DOHH2 (cell line): ENCODE measurements at regions not wholly inside any gene's neighbourhood (a gene's known extent, or its start where the extent isn't known, plus 50 kb on each side); places are given as distances from the start of the nearest gene placed in this dataset.

Experiments used
- H3F3A ChIP-seq: fragments of 200-600 bp; sonication (generic), shearing (Covaris generic); 2 replicates; pipeline ENCODE4 v1.6.0; 2016; ENCODE audit warnings: antibody characterized with exemption, mild to moderate bottlenecking; ENCODE audit not compliant: control insufficient read depth, insufficient read depth
- H3K27ac ChIP-seq: fragments of 200-600 bp; sonication (generic); 2 replicates; pipeline ENCODE4 v1.5.1; 2014; ENCODE audit warnings: low read depth, mild to moderate bottlenecking, low read length, moderate library complexity
- H3K27me3 ChIP-seq: fragments of 200-600 bp; sonication (generic); 2 replicates; pipeline ENCODE4 v1.6.1; 2014; ENCODE audit warnings: mild to moderate bottlenecking, low read length, mixed read lengths; ENCODE audit not compliant: control insufficient read depth
- H3K36me3 ChIP-seq: fragments of 200-600 bp; sonication (generic); 2 replicates; pipeline ENCODE4 v1.6.1; 2014; ENCODE audit warnings: mild to moderate bottlenecking, low read length, moderate library complexity, mixed read lengths; ENCODE audit not compliant: control insufficient read depth
- H3K4me1 ChIP-seq: fragments of 200-600 bp; sonication (generic); 2 replicates; pipeline ENCODE4 v1.6.1; 2014; ENCODE audit warnings: mild to moderate bottlenecking, low read length, mixed read lengths; ENCODE audit not compliant: control insufficient read depth
- H3K4me2 ChIP-seq: fragments of 200-600 bp; sonication (generic); 2 replicates; pipeline ENCODE4 v1.6.0; 2014; ENCODE audit warnings: mild to moderate bottlenecking, low read length, moderate library complexity
- H3K4me3 ChIP-seq: fragments of 200-600 bp; sonication (generic); 2 replicates; pipeline ENCODE4 v1.5.1; 2014; ENCODE audit warnings: mild to moderate bottlenecking, low read length, mixed read lengths
- H3K79me2 ChIP-seq: fragments of 200-600 bp; sonication (generic); 2 replicates; pipeline ENCODE4 v1.6.1; 2014; ENCODE audit warnings: mild to moderate bottlenecking, low read length, mixed read lengths; ENCODE audit not compliant: control insufficient read depth
- H3K9me2 ChIP-seq: fragments of 200-600 bp; sonication (generic); replicated peaks from 2 replicates; pipeline ENCODE4 v1.6.1; 2014; ENCODE audit warnings: mild to moderate bottlenecking, low read length, mixed read lengths; ENCODE audit not compliant: control insufficient read depth
- H3K9me3 ChIP-seq: fragments of 200-600 bp; sonication (generic); 2 replicates; pipeline ENCODE4 v1.6.1; 2014; ENCODE audit warnings: antibody characterized with exemption, low read length, mixed read lengths; ENCODE audit not compliant: control insufficient read depth, insufficient read depth
- H4K20me1 ChIP-seq: fragments of 200-600 bp; sonication (generic); 2 replicates; pipeline ENCODE4 v1.6.0; 2014; ENCODE audit warnings: low read depth, mild to moderate bottlenecking, antibody characterized with exemption, low read length, moderate library complexity; ENCODE audit not compliant: control insufficient read depth, insufficient read depth
- EZH2phosphoT487 ChIP-seq: fragments of 200-600 bp; sonication (generic); IDR thresholded peaks from 2 replicates; pipeline ENCODE4 v1.6.1; 2017; ENCODE audit warnings: borderline replicate concordance, mild to moderate bottlenecking, antibody characterized with exemption, low read length, moderate library complexity, mixed read lengths
- TF ChIP-seq, protein P1 (sequence below): fragments of 200-600 bp; sonication (generic); IDR thresholded peaks from one replicate; pipeline ENCODE4 v1.5.1; 2014; ENCODE audit warnings: antibody characterized with exemption, mild to moderate bottlenecking, low read depth, low read length; ENCODE audit not compliant: poor library complexity, severe bottlenecking

DNA sequence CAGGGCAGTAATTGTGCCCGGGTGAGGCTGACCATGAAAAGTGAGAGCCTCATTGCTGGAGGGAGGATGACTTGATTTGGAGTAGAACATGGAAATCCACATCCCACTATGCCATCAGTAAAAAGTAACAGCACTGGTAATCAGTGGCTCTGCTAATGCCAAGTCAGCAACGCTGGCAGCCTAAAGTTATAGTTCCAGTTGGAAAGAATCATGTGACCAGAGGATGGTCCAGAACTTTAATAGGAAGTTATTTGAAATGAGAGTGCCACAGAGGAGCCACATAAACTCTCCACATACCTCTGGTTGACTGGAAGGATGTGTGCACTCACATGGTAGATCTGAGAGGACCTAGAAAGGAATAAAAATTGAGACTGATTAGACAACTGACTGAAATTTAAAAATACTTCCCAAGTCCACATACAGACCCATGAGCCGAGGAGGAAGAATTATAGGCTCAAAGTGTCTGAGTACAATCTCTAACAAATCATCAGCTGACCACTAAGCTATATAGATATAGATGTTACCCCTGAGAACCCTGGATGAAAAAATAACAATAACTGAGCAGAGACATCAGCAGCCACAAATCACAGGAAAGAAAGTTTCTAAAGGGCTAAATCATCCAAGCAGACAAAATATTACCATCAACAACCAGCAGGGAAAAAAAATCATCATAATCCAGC lies 346.8 kb downstream of the STK39 start:
- H3K9me3 ChIP-seq: no peaks in the 10 kb centered on the region
- no peak overlapping the region for H3K27ac ChIP-seq
- no peaks in the 10 kb centered on the region for H3K27me3 ChIP-seq
- H4K20me1 ChIP-seq: no peaks in the 10 kb centered on the region
- H3F3A ChIP-seq: no peaks in the 10 kb centered on the region
- H3K9me2 ChIP-seq: no peaks in the 10 kb centered on the region
- H3K36me3 ChIP-seq: no peaks in the 10 kb centered on the region
- no peaks in the 10 kb centered on the region for H3K79me2 ChIP-seq
- TF ChIP-seq, protein P1, sequence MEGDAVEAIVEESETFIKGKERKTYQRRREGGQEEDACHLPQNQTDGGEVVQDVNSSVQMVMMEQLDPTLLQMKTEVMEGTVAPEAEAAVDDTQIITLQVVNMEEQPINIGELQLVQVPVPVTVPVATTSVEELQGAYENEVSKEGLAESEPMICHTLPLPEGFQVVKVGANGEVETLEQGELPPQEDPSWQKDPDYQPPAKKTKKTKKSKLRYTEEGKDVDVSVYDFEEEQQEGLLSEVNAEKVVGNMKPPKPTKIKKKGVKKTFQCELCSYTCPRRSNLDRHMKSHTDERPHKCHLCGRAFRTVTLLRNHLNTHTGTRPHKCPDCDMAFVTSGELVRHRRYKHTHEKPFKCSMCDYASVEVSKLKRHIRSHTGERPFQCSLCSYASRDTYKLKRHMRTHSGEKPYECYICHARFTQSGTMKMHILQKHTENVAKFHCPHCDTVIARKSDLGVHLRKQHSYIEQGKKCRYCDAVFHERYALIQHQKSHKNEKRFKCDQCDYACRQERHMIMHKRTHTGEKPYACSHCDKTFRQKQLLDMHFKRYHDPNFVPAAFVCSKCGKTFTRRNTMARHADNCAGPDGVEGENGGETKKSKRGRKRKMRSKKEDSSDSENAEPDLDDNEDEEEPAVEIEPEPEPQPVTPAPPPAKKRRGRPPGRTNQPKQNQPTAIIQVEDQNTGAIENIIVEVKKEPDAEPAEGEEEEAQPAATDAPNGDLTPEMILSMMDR: no peak
- TF ChIP-seq EZH2phosphoT487: no peak
- no peaks in the 10 kb centered on the region for H3K4me1 ChIP-seq
- H3K4me3 ChIP-seq: no peak overlapping the region
- no peak overlapping the region for H3K4me2 ChIP-seq

DNA sequence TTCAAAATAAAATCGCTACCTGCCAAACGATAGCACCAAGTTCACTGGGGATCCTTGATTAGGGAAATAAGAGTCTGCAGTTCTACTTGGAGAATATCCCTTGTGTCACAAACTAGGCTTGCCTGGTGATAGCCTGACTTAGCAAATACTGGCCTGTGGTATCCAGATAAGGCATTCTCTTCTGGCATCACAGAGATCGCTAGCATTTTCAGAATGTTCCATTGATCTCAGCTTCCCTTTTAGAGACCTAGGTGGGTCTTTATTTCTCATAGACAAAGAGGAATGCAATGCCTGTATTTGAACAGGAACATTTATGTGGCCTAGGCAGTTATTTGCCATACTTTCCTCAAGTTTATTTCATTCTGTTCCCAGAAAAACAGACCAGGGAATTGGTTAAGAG lies 349.1 kb downstream of the STK39 start:
- no peak for TF ChIP-seq EZH2phosphoT487
- TF ChIP-seq, protein P1: no peak
- H3K4me1 ChIP-seq: no peaks in the 10 kb centered on the region
- no peaks in the 10 kb centered on the region for H3K9me2 ChIP-seq
- no peak overlapping the region for H3K27ac ChIP-seq
- H3K9me3 ChIP-seq: no peaks in the 10 kb centered on the region
- no peaks in the 10 kb centered on the region for H3K79me2 ChIP-seq
- H3K4me3 ChIP-seq: no peak overlapping the region
- H3F3A ChIP-seq: no peaks in the 10 kb centered on the region
- H3K4me2 ChIP-seq: no peak overlapping the region
- H3K36me3 ChIP-seq: no peaks in the 10 kb centered on the region
- H4K20me1 ChIP-seq: no peaks in the 10 kb centered on the region
- no peaks in the 10 kb centered on the region for H3K27me3 ChIP-seq

DNA sequence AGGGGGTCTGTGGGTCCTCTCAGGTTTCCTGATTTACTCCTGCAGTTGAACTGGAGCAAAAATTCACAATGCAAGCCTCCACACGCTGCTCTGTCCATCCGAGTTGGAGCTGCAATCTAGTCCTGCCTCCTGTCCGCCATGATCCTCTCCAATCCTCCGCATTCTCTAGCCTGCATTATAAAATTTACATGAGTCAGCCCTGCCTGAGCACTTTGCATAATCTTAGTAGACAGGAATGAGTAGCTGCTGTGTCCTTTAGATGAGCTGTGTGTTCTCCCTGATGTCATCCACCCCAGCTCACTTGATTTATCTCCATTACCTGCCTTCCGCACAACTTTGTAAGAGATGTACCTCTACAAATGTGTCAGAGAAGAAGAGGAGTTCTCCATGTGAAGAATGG lies 355.6 kb downstream of the STK39 start:
- H3K27ac ChIP-seq: no peak overlapping the region

More for the DNA sequence above, 355.6 kb downstream of the STK39 start:
- Histone ChIP-seq H3K9me3 (no peaks in the 10 kb centered on the region), H3K4me2 (no peak overlapping the region), H3F3A (no peaks in the 10 kb centered on the region), H3K36me3 (no peaks in the 10 kb centered on the region), H3K4me1 (no peaks in the 10 kb centered on the region), H3K9me2 (no peaks in the 10 kb centered on the region), H3K27me3 (no peaks in the 10 kb centered on the region), H3K4me3 (no peak overlapping the region), H3K79me2 (no peaks in the 10 kb centered on the region), H4K20me1 (no peaks in the 10 kb centered on the region)
- no peak for TF ChIP-seq EZH2phosphoT487
- TF ChIP-seq, protein P1: no peak
